Neural crest cell (in vitro differentiated cells): ENCODE measurements at regions not wholly inside any gene's neighbourhood (a gene's known extent, or its start where the extent isn't known, plus 50 kb on each side); places are given as distances from the start of the nearest gene placed in this dataset.
A peak's percentile ranks its signal among the peaks of the same experiment; 100 is the strongest.

Experiments used
- DNase-seq: peaks from one replicate; pipeline ENCODE4 v3.0.0; 2021; ENCODE audit warnings: low read depth, mixed read lengths, low spot score
- H3K27ac Mint-ChIP-seq: one replicate; pipeline ENCODE4 v1.8.0; 2021; ENCODE audit warnings: mild to moderate bottlenecking, mixed read lengths; ENCODE audit not compliant: unreplicated experiment
- H3K27me3 Mint-ChIP-seq: 2 replicates; pipeline ENCODE4 v1.8.0; 2021; ENCODE audit warnings: low read depth, mild to moderate bottlenecking, mixed read lengths
- H3K36me3 Mint-ChIP-seq: 2 replicates; pipeline ENCODE4 v1.8.0; 2021; ENCODE audit warnings: low read depth, mild to moderate bottlenecking, mixed read lengths
- H3K4me1 Mint-ChIP-seq: 2 replicates; pipeline ENCODE4 v1.8.0; 2021; ENCODE audit warnings: mixed read lengths
- H3K4me3 Mint-ChIP-seq: one replicate; pipeline ENCODE4 v1.8.0; 2021; ENCODE audit warnings: mild to moderate bottlenecking, mixed read lengths
- H3K9me3 Mint-ChIP-seq: 2 replicates; pipeline ENCODE4 v1.8.0; 2021; ENCODE audit warnings: mixed read lengths
- TF ChIP-seq, protein P1 (sequence below): fragments of 200-600 bp; sonication (generic); conservative IDR thresholded peaks from 2 replicates; pipeline ENCODE4 v1.5.0; 2021; ENCODE audit warnings: antibody characterized with exemption, mild to moderate bottlenecking

GRCh38 chr4:149949381-149949780, 128.9 kb upstream of the DCLK2 start:
- TF ChIP-seq, protein P1, sequence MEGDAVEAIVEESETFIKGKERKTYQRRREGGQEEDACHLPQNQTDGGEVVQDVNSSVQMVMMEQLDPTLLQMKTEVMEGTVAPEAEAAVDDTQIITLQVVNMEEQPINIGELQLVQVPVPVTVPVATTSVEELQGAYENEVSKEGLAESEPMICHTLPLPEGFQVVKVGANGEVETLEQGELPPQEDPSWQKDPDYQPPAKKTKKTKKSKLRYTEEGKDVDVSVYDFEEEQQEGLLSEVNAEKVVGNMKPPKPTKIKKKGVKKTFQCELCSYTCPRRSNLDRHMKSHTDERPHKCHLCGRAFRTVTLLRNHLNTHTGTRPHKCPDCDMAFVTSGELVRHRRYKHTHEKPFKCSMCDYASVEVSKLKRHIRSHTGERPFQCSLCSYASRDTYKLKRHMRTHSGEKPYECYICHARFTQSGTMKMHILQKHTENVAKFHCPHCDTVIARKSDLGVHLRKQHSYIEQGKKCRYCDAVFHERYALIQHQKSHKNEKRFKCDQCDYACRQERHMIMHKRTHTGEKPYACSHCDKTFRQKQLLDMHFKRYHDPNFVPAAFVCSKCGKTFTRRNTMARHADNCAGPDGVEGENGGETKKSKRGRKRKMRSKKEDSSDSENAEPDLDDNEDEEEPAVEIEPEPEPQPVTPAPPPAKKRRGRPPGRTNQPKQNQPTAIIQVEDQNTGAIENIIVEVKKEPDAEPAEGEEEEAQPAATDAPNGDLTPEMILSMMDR: no peak
- H3K27ac Mint-ChIP-seq: no peak overlapping the region
- DNase-seq: no peak
- H3K36me3 Mint-ChIP-seq: no peaks in the 10 kb centered on the region
- no peaks in the 10 kb centered on the region for H3K9me3 Mint-ChIP-seq
- H3K27me3 Mint-ChIP-seq: no peaks in the 10 kb centered on the region
- peaks cover 23% of the 10 kb centered on the region for H3K4me1 Mint-ChIP-seq
- H3K4me3 Mint-ChIP-seq: no peak overlapping the region

DNA sequence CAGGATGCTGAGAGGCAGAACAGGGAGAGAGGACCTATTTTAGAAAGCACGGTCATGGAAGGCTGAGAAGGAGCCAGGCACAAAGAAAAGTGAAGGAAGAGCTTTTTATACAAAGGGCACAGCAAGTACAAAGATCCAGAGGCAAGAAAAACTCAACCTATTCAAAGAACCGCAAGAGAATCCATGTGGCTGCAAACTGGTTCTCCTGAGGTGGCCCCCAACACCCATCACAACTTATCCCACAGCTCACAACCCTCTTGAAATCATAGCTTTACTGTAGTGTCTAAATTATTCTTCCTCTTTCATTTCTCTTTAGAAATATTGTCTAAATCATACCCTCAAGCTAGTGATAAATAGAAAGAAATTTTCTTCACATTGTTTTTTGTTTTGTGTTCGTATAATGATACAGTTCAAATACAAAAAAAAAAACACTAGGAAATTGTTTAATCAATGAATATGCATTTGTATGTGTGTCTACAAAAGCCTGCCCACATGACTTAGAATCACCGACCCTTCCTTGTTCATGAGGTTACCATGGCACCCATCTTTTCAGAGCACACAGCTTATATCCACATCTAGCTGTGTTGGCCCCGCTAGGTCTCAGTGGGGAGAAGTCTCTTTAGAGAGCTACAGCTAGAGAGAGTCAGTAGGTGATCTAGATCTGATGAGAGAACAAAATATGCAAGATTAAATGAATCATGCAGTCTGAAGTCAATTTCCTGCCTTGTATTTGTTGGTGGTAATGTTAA, 126.9 kb upstream of the DCLK2 start:
- H3K4me1 Mint-ChIP-seq: peaks cover 33% of the 10 kb centered on the region
- H3K36me3 Mint-ChIP-seq: no peaks in the 10 kb centered on the region
- H3K27me3 Mint-ChIP-seq: no peaks in the 10 kb centered on the region
- no peak for DNase-seq
- no peaks in the 10 kb centered on the region for H3K9me3 Mint-ChIP-seq
- H3K4me3 Mint-ChIP-seq: peak overlapping the region; percentile 5
- peak overlapping the region; percentile 2 for H3K27ac Mint-ChIP-seq
- TF ChIP-seq, protein P1: no peak

GRCh38 chr4:149952101-149952500, 126.1 kb upstream of the DCLK2 start:
- H3K36me3 Mint-ChIP-seq: no peaks in the 10 kb centered on the region
- no peak for DNase-seq
- TF ChIP-seq, protein P1: no peak

DNA sequence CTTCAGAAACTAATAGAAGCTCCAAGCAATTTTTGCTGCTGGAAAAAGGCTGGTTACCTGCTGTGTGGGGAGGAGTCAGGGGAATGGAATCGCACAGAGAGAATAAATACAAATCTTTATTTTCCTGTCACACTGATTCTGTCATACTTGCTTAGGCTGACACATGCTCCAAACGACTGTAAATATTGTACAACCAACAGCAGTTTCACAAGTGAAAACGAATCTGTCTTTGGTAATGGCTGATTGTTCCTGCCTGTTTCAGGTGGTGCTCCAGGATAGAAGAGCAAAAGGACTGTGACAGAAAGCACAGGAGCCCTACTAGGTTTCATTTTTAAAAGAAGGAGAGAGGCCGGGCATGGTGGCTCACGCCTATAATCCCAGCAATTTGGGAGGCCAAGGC, 125.5 kb upstream of the DCLK2 start:
- Mint-ChIP-seq H3K4me1 (peaks cover 35% of the 10 kb centered on the region), H3K27me3 (no peaks in the 10 kb centered on the region), H3K9me3 (no peaks in the 10 kb centered on the region), H3K36me3 (no peaks in the 10 kb centered on the region), H3K27ac (no peak overlapping the region), H3K4me3 (no peak overlapping the region)
- TF ChIP-seq, protein P1: no peak
- DNase-seq: no peak

More at GRCh38 chr4:149952101-149952500, 126.1 kb upstream of the DCLK2 start:
- Mint-ChIP-seq H3K27me3 (no peaks in the 10 kb centered on the region), H3K27ac (no peak overlapping the region), H3K9me3 (no peaks in the 10 kb centered on the region), H3K4me1 (peaks cover 35% of the 10 kb centered on the region), H3K4me3 (no peak overlapping the region)

- no peak overlapping the region for H3K4me3 Mint-ChIP-seq
- peaks cover 30% of the 10 kb centered on the region for H3K4me1 Mint-ChIP-seq
- no peaks in the 10 kb centered on the region for H3K36me3 Mint-ChIP-seq
- TF ChIP-seq, protein P1: no peak
- peaks cover 3% of the 10 kb centered on the region for H3K9me3 Mint-ChIP-seq
- no peaks in the 10 kb centered on the region for H3K27me3 Mint-ChIP-seq
- DNase-seq: no peak
- H3K27ac Mint-ChIP-seq: no peak overlapping the region
Observed at GRCh38 chr4:149955780-149956390, 122.4 kb upstream of the DCLK2 start.
